Stimulated activated CD8-positive, alpha-beta memory T cell treated with anti-CD3 and anti-CD28 coated beads, Interleukin-12 subunit alpha, Interleukin-12 subunit beta, amount 100 ng/mL, for 24 hours (primary cell): ENCODE measurements at regions not wholly inside any gene's neighbourhood (a gene's known extent, or its start where the extent isn't known, plus 50 kb on each side); places are given as distances from the start of the nearest gene placed in this dataset.
"Not testable (repeated sequence)": the region's sequence is repeated elsewhere in the genome, so short reads cannot be mapped to it uniquely, and the experiment has no call there.

ENCODE experiments used
- DNase-seq: peaks from one replicate; pipeline ENCODE4 v3.0.0-alpha.2; 2020; ENCODE audit errors: extremely low read depth

DNA sequence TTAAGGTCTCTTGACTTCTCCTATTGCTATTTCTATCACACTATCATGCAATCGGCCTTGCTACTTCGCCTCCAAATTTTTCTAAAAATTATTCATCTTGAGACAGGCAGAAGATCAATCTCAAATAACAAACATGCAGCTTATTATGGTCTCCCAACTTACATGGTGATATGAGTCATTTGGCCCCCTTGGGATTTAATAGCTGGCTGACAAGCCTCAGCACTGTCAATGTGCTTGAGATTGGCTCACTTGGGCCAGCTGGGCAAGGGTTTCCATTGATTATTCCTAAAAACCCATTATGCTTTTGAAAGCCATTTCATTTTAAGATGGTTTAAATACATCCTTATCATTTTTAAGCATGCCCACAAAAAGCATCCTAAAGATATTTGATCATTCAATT lies 224.5 kb upstream of the NFIA start:
- no peak for DNase-seq

DNA sequence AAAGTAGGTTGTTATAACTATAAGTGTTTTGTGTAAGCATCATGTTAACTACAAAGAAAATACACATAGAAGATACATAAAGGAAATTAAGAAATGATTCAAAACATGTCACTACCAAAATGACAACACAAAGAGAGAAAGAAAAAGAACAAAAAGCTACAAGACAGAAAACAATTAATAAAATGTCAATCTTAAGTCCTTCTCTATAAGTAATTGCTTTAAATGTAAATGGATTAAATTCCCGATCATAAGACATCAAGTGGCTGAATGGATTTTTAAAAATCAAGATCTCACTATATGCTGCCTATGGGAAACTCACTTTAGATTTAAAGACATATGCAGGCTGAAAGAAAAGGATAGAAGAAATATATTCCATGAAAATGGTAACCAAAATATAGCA lies 232.3 kb upstream of the NFIA start:
- DNase-seq: no peak

DNA sequence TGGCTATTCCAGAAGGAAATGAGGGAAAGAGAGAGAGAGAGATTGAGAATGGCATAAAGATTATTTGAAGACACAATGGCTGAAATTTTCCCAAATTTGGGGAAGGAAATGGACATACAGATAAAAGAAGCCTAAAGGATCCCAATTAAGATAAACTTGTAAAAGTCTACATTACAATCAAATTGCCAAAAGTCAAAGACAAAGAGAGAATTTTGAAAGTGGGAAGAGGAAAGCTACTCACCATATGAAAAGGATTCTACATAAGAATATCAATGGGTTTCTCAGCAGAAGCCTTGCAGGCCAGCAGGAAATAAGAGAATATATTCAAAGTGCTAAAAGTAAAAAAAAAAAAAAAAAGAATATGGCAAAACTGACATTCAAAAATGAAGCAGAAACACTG lies 233.0 kb upstream of the NFIA start:
- no peak for DNase-seq

DNA sequence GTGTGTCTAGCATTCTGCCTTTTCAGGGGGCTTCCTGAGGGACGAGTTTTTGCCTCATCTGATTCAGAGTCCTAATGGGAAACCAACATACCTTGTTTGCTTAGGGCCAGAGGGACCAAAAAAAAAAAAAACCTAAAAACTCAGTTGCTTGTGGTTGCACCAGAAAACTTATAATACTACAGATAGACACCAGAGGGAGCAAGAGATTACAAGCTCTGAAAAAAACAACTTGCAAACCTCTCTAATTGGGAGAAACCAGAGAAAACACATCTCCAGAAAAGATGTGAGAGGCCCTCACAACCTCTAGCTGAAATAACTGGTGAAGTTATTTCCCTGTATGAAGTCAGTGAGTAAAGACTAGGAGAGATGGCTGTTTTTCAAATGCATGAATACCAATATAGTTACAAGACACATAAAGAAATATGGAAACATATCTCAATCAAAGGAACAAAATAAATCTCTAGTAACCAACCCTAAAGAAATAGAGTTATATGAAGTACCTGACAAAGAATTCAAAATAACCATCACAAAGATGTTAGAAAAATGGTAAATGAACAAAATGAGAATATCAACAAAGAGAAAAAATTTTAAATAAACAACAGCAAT lies 233.7 kb upstream of the NFIA start:
- DNase-seq: no peak

DNA sequence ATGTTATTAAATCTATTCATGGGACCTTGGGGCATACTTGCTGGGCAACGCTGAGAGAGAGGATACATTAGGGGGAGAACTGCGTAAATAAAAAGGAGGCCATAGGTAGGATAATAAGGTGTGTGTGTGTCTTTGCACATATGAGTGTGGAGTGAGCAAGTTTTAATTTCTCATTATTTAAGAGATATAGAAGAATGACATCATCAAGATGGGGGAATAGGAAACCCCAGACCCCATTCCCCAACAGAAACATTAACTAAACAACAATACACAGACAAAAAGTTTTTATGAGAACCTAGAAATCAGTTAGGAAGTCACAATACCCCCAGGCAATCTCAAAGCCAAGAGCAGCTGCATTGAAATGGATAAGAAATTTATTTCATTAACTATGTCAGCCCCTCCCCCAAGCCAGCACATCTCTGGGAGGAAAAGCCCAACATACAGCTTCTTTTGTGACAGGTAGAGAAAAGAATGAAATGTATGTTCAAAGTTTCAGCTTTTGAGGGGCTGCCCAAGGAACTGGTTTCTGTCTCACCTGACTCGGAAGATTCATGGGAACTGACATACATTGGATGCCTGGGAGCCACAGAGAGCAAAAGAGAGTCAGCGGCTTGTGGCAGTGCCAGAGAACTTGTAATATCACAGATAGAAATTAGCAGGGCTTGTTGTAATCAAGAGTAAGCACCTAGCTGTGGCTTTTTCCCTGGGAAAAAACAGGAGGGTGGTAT lies 234.3 kb upstream of the NFIA start:
- no peak for DNase-seq

DNA sequence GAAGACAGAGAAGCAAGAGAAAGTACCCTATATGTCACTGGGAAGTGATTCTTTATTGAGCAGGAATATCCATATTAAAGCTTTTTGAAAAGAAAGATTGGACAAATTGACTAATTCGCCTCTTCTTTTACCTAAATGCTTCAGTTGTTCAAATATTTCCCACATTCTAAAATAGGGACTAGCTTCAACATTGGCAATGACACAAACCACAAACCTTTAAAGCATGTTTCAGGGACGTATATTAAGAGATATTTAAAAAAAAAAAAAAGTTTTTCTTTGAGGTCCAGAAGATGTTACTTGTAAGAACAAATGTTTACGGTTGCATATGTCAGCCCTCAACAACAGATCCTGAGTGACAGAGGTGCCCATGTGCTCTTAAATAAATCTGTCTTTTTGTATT lies 235.0 kb upstream of the NFIA start:
- DNase-seq: no peak

DNA sequence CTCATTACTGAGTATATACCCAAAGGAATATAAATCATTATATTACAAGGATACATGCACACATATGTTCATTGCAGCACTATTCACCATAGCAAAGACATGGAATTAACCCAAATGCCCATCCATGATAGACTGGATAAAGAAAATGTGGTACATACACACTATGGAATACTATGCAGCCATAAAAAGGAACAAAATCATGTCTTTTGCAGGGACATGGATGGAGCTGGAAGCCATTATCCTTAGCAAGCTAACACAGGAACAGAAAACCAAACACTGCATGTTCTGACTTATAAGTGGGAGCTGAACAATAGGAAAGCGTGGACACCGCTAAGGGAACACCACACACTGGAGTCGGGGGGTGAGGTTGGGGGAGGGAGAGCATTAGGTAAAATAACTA lies 236.7 kb upstream of the NFIA start:
- not testable (repeated sequence) for DNase-seq

DNA sequence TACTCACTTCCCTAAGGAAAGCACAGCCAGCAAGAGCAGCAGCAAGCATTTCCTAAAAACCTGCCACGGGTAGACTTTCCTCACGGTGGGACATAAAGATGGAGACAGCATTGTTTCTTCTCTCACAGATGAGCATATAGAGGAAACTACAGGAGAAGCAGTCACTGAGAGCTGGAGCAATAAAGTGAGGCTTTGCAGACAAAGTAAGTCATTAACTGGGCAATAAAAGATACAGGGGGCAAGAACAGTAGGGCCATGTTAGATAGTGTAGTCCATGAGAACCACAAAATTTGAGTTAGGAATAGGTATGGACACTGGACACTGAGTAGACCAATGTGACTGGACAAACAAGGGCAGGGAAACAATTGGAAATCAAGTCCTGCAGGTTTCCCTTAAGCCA lies 240.1 kb upstream of the NFIA start:
- DNase-seq: no peak

DNA sequence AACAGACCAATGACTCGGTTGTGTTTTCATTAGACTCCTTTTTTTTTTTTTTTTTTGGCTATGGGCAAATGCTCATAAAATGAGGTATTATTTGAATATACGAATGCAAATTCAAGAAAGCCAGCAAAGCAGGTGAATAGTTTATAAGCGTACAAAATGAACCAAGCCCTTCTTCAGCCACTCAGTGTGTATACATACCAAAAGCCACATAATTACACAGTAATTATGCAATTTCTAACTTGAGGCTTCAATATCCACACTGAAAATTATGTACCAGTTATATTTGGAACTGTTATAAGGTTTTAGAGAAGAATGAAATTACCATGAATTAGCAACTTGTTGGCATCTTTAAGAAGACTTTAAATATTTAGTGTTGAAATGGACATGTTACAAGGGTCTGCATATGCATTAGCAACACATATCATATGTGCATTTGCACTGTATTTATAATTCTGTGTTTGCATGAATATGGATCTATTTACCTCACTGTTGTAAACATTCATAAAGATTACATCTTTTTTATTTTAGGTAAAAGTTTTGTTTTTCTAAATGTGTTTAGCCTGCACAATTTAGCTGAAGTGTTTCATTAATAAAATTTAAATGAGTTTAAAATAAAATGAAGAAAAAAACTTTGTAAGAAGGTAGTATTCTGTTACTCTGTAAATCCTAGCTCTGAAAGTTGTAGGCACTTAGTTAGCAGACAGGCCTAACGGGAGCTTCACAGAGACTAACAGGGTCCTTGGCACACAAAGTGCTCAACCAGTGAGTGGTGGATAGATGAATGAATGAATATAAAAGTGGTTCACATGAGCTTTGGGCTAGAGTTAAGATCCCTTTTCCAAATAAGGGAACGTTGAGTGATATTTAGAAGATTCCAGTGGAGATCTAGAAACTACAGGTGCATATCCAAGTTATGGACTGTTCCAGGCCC lies 241.0 kb upstream of the NFIA start:
- DNase-seq: no peak

DNA sequence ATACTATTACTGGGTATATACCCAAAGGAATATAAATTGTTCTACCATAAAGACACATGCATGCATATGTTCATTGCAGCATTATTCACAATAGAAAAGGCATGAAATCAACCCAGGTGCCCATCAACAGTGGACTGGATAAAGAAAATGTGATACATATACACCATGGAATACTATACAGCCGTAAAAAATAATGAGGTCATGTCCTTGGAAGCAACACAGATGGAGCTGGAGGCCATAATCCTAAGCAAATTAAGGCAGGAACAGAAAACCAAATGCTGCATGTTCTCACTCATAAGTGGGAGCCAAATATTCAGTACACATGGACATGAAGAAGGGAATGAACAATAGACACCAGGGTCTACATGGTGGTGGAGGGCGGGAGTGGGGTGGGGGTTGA lies 241.9 kb upstream of the NFIA start:
- DNase-seq: not testable (repeated sequence)

DNA sequence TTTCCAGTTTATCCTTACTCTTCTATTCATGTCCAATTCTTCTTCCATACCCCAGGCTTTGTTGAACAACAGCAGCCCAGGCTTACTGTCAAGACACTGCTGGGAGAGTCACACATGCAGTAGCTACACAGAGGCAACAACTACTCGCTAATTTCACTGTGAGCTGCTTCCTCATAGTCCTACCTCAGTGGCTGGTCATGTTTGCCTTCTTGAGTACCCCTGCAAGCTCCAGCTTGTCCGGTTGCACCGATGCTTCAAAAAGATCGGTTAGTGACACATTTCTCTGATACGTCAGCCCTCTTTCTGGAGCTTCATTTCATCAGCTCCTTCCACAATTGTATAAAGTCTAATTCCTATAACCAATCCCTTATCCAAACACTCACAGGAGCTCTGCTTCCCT lies 246.7 kb upstream of the NFIA start:
- no peak for DNase-seq

DNA sequence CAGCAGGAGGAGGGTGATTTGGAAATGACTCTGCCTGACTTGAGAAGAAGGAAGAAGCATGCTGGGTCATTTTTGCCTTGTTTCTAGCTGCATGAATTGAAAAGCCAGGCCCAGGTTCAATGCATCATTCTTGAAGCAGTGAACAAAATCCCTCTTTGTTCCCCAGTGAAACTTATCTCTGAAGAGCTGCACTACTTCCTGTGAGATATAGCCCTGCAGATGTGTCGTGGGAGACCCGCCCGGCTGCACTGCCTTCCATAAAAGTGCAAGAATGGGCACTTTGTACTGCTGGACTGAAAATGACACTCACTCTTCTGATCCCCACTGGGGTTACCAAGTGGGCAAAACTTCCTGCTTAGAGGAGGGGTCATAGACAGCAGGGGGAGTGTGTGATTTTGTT lies 249.2 kb upstream of the NFIA start:
- DNase-seq: no peak

DNA sequence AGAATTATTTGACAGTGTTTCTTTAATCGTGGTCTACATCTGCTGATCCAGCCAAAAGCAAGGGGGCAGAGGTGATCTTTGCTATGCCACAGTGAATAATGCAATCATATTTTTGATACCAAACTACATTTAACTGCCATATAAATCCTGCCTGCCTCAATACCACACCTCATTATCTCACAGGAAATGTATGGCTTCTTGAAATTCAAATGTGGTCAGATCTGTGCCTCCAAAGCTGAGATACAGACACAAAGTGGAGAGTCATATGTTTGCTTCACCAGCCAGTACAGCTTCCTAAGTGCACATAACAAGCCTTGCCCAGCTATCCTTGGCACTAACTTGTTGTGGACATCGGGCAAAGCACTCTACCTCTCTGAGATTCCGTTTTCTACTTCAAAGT lies 250.0 kb upstream of the NFIA start:
- DNase-seq: no peak

DNA sequence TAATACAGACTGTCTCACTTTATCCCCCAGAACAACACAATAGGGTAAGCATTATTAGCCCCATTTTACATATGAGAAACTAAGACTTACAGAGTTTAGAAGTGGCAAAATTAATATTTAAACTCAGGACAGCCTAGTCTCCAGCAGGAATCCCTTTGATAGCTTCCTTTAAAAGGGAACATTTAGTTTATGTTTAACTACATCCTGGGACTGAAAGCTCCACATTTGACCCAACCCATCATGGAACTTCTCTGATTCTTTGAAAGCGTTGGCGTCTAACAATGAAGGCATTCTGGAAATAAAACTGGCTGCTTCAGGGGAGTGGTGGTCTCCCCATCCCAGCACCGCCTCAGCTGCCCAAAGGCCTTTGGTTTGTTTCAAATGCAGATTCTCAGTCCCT lies 250.6 kb upstream of the NFIA start:
- DNase-seq: no peak

DNA sequence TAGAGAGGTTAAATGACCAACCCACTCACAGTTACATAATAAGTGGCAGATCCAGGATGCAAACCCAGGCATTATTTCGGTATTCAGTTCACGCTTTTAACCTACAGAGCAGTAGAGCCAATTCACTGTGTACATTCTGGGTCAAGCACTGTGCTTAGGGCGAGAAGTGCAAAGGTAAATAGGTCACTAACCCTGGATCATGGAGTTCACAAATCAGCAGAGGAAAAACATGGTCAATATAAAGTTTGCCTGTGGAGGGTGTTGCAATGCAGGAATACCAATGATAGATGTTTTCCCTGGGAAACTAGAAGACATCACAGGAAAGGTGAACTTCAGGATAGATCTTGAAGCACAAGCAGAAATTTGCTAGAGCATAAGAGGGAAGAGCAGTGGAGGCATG lies 253.4 kb upstream of the NFIA start:
- no peak for DNase-seq

DNA sequence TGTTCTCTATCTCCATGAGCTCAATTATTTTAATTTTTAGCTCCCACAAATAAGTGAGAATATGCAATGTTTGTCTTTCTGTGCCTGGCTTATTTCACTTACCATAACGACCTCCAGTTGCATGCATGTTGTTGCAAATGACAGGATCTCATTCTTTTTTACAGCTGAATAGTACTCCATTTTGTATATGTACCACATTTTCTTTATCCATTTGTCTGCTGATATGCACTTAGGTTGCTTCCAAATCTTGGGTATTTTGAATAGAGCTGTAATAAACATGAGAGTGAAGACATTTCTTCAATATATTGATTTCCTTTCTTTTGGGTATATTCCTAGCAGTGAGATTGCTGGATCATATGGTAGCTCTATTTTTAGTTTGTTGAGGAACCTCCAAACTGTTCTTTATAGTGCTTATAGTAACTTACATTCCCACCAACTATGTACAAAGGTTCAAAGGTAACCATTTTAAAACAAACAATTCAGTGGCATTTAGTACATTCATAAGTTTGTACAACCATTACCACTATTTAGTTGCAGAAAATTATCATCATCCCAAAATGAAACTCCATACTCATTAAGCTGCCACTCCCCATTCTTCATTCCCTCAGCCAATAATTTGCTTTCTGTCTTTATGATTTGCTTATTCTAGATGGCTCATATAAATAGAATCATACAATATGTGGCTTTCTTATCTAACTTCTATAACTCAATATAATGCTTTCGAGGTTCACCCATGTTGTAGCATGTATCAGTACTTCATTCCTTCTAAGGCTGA lies 255.9 kb upstream of the NFIA start:
- DNase-seq: no peak

DNA sequence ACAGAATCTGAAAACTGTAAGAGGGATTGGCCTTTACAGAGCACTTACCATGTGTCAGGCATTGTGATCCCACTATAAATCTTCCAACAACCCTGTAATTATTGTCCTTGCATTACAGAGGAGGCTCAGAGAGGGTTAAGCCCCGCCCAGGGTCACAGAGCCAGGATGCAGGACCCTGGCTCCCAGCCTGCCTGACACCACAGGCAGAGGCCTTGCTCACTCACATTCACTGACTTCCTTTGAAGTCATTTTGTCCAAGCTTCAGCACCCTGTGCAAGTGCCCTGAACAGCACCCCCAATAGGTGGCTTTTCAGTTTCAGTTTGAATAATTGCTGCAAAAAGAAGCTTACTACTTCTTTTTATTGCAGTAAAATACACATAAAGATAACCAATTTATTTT lies 256.8 kb upstream of the NFIA start:
- no peak for DNase-seq

DNA sequence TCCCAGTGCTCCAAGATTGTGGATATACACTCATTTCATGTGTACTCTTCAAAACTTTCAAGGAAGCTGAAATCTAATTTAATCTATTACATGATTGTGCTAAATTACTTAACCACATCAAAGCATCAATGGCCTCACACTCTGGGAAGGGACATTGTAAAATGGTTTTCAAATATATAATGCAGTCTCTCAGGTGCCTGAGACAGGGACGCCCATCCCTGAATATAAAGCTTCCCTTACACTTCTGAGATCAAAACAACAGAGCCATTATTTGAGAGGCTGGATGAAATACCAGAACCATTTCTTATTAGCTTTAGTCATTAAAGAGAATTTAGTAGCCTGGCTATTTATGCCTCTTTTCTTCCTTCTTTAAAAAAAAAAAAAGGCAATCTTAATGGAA lies 259.2 kb upstream of the NFIA start:
- DNase-seq: no peak

DNA sequence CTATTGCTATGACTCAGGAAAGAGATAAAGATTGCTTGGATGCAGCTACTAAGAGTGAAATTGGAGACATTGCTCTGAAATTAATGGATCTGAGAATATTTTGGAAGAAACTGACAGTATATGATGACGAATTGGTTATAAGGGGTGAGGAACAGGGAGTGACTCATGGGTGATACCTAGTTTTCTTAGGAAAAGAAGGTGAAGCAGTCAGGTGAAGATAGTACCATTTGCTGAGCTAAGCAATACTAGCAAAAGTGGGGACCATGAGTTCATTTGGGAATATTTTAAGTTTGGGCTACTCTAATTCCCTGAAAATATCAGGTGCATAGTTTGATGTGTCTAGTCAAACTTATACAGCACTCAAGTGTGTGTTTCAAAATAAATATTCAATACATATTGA lies 260.1 kb upstream of the NFIA start:
- DNase-seq: no peak

DNA sequence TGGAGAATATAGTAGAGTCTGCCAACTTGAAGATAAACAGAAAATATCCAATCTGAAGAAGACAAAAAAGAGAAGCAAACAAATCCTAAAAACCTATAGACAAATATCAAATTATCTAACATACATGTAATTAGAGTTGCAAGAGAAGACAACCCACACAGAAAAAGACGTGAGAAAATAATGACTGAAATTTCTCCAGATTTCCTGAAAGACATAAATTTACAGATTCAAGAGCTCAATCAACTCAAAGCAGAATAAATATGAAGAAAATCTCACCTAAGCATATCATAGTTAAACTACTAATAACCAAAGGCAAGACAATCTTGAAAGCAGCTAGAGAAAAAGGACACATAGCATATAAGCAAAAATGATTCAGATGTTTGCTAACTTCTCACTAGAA lies 261.2 kb upstream of the NFIA start:
- DNase-seq: no peak

DNA sequence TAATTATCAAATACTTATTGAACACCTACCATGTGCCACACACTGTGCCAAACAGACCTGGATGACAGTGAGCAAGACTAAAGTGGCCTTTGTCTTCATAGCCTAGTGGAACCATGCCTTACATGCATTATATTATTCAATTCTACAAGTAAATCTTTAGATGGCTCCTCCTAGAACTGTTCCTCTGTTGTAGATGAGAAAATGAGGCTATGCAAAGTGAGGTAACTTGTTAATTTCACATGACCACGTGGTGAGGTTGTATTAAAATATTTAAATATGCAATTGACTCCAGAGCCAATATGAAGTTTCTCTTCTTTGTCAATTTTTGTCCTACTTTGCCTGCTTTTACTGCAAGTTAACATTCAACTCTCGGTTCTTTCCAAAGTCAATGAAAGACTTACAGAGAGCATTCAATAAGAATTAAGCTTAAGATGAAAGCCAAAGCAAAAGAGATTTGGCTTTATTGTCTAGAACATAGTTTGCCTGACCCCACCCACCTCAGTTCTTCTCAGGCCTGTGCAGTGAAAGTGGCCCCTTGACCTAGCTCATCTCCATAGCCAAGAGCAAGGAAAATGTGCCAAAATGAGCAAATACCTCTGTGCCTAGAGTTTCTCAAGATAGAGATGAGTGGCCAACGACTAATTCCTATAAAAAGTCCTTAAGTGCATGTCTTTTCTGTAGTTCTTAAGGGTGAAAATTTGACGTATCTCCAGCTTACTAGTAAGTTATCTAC lies 263.2 kb upstream of the NFIA start:
- no peak for DNase-seq
